ENCODE measurements at regions not wholly inside any gene's neighbourhood (a gene's known extent, or its start where the extent isn't known, plus 50 kb on each side); places are given as distances from the start of the nearest gene placed in this dataset.

GRCh38 chr4:33063241-33063640 lies 2343.1 kb downstream of the PCDH7 start:
- Mint-ChIP-seq H3K4me1 (no peaks in the 10 kb centered on the region), H3K27ac (no peak overlapping the region), H3K9me3 (peaks cover 0 to 2% of the 10 kb centered on the region in 2 donors), H3K36me3 (no peaks in the 10 kb centered on the region), H3K4me3 (no peak overlapping the region), H3K27me3 (ENCODE audit: low read depth in 2 of 2) (no peaks in the 10 kb centered on the region)
- Histone ChIP-seq H3K27ac (ENCODE audit: low read length) (no peak overlapping the region), H3K27me3 (ENCODE audit: control insufficient read depth, insufficient read depth, low read length) (no peaks in the 10 kb centered on the region), H3K4me1 (ENCODE audit: control insufficient read depth, insufficient read depth, low read length) (no peaks in the 10 kb centered on the region), H3K36me3 (ENCODE audit: control insufficient read depth, insufficient read depth, low read length) (no peaks in the 10 kb centered on the region), H3K4me3 (ENCODE audit: low read length) (no peak overlapping the region), H3K9me3 (ENCODE audit: control insufficient read depth, insufficient read depth, low read length) (peaks cover 5% of the 10 kb centered on the region)
- DNase-seq (no peak), ATAC-seq (no peak)
- TF ChIP-seq, protein P1, sequence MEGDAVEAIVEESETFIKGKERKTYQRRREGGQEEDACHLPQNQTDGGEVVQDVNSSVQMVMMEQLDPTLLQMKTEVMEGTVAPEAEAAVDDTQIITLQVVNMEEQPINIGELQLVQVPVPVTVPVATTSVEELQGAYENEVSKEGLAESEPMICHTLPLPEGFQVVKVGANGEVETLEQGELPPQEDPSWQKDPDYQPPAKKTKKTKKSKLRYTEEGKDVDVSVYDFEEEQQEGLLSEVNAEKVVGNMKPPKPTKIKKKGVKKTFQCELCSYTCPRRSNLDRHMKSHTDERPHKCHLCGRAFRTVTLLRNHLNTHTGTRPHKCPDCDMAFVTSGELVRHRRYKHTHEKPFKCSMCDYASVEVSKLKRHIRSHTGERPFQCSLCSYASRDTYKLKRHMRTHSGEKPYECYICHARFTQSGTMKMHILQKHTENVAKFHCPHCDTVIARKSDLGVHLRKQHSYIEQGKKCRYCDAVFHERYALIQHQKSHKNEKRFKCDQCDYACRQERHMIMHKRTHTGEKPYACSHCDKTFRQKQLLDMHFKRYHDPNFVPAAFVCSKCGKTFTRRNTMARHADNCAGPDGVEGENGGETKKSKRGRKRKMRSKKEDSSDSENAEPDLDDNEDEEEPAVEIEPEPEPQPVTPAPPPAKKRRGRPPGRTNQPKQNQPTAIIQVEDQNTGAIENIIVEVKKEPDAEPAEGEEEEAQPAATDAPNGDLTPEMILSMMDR (IDR thresholded peaks at IDR 0.05) = no peak
- intact Hi-C loops (cut with micrococcal nuclease) = no loop called here
- 80% methylated on average over 1 of the region's 2 CpGs for WGBS (ENCODE audit: insufficient coverage)

DNA sequence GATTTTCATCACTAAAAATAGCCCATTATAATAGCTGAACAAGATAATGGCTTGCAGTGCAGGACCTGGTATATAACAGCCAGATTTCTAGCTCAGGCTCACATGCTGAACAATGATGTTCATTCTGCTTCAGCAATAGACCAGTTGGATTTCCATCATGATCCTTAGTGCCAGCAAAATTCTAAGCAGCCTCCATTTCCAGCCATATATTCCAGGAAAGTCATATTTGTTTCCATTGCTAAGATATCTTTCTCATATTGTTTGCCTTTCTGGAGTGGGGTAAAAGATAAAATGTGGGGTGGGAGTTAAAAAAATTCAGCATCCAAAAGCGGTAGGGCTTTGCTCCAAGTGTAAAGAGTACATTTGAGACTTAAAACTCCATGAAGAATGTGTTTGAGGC lies 2344.1 kb downstream of the PCDH7 start:
- Histone ChIP-seq H3K4me3 (ENCODE audit: low read length) (no peak overlapping the region), H3K27me3 (ENCODE audit: control insufficient read depth, insufficient read depth, low read length) (no peaks in the 10 kb centered on the region), H3K27ac (ENCODE audit: low read length) (no peak overlapping the region), H3K36me3 (ENCODE audit: control insufficient read depth, insufficient read depth, low read length) (no peaks in the 10 kb centered on the region), H3K4me1 (ENCODE audit: control insufficient read depth, insufficient read depth, low read length) (no peaks in the 10 kb centered on the region), H3K9me3 (ENCODE audit: control insufficient read depth, insufficient read depth, low read length) (peaks cover 5% of the 10 kb centered on the region)
- H3K36me3 Mint-ChIP-seq = no peaks in the 10 kb centered on the region
- DNase-seq = no peak
- intact Hi-C loops (cut with micrococcal nuclease) = no loop called here
- H3K27ac Mint-ChIP-seq = no peak overlapping the region
- TF ChIP-seq, protein P1 (IDR thresholded peaks at IDR 0.05) = no peak
- 89% methylated on average over 1 of the region's 1 CpG for WGBS (ENCODE audit: insufficient coverage)
- H3K4me3 Mint-ChIP-seq = no peak overlapping the region
- H3K4me1 Mint-ChIP-seq = no peaks in the 10 kb centered on the region
- no peaks in the 10 kb centered on the region for H3K27me3 Mint-ChIP-seq (ENCODE audit: low read depth in 2 of 2)
- ATAC-seq = no peak
- H3K9me3 Mint-ChIP-seq = peaks cover 2 to 3% of the 10 kb centered on the region in 2 donors

DNA sequence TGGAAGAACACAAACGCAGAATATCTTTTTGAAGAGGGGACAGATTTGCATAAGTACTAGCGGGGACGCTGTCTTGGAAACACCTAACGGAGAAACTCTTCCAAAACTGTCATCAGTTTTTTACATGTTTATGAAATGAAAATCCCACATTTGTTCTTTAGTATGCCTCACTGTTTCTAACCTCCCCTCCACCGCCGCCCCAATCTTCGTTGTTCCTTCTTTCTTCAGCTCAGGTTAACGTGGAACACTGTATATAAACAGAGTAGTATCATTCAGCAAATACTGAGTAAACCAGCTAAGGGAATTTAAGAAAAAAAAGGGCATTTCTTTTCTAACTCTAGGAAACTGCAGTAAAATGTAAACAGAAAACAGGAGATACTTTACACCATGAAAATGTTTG lies 2345.6 kb downstream of the PCDH7 start:
- no peak for ATAC-seq
- no peak overlapping the region for H3K4me3 ChIP-seq (ENCODE audit: low read length)
- TF ChIP-seq, protein P1 (IDR thresholded peaks at IDR 0.05) = no peak
- no peaks in the 10 kb centered on the region for H3K4me1 Mint-ChIP-seq
- peaks cover 2% of the 10 kb centered on the region in 2 donors for H3K9me3 Mint-ChIP-seq
- H3K36me3 Mint-ChIP-seq = no peaks in the 10 kb centered on the region
- intact Hi-C loops (cut with micrococcal nuclease) = no loop called here
- H3K36me3 ChIP-seq (ENCODE audit: control insufficient read depth, insufficient read depth, low read length) = no peaks in the 10 kb centered on the region
- H3K27me3 ChIP-seq (ENCODE audit: control insufficient read depth, insufficient read depth, low read length) = no peaks in the 10 kb centered on the region
- H3K4me3 Mint-ChIP-seq = no peak overlapping the region
- peaks cover 4% of the 10 kb centered on the region for H3K9me3 ChIP-seq (ENCODE audit: control insufficient read depth, insufficient read depth, low read length)
- WGBS (ENCODE audit: insufficient coverage) = 91% methylated on average over 7 of the region's 8 CpGs
- no peaks in the 10 kb centered on the region for H3K27me3 Mint-ChIP-seq (ENCODE audit: low read depth in 2 of 2)
- no peak for DNase-seq
- no peak overlapping the region for H3K27ac ChIP-seq (ENCODE audit: low read length)
- H3K4me1 ChIP-seq (ENCODE audit: control insufficient read depth, insufficient read depth, low read length) = no peaks in the 10 kb centered on the region
- H3K27ac Mint-ChIP-seq = no peak overlapping the region

DNA sequence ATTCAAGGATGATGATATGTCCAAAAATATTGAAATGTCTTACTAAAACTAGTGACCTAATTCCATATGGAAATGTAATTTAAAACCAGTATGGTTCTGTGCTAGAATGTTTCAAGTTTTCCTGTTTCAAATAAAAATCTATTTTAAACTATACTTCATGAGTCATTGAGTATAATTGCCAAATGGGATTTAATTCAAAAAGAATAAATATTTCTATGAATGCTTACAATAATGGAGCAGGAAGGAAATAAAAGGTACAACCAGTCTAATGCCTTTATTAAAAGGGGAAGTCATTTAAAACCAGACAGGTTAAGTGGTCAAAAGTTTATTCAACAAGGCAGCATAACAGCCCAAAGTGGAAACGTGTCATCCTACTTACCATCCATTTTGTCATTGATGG lies 2347.1 kb downstream of the PCDH7 start:
- intact Hi-C loops (cut with micrococcal nuclease) = no loop called here
- no peaks in the 10 kb centered on the region for H3K27me3 Mint-ChIP-seq (ENCODE audit: low read depth in 2 of 2)

More for the DNA sequence above, 2347.1 kb downstream of the PCDH7 start:
- no peaks in the 10 kb centered on the region for H3K4me1 Mint-ChIP-seq
- DNase-seq (no peak), ATAC-seq (no peak)
- H3K27ac ChIP-seq (ENCODE audit: low read length) = no peak overlapping the region
- H3K9me3 Mint-ChIP-seq = peaks cover 2 to 5% of the 10 kb centered on the region in 2 donors
- no peak overlapping the region for H3K27ac Mint-ChIP-seq
- no peak overlapping the region for H3K4me3 Mint-ChIP-seq
- no peaks in the 10 kb centered on the region for H3K36me3 ChIP-seq (ENCODE audit: control insufficient read depth, insufficient read depth, low read length)
- no peaks in the 10 kb centered on the region for H3K27me3 ChIP-seq (ENCODE audit: control insufficient read depth, insufficient read depth, low read length)
- no peaks in the 10 kb centered on the region for H3K4me1 ChIP-seq (ENCODE audit: control insufficient read depth, insufficient read depth, low read length)
- TF ChIP-seq, protein P1 (IDR thresholded peaks at IDR 0.05) = no peak
- 17% methylated on average over 1 of the region's 1 CpG for WGBS (ENCODE audit: insufficient coverage)
- H3K36me3 Mint-ChIP-seq = no peaks in the 10 kb centered on the region
- no peak overlapping the region for H3K4me3 ChIP-seq (ENCODE audit: low read length)
- no peaks in the 10 kb centered on the region for H3K9me3 ChIP-seq (ENCODE audit: control insufficient read depth, insufficient read depth, low read length)

All from natural killer cell (primary cell).